Panc1 (cell line): ENCODE measurements at regions not wholly inside any gene's neighbourhood (a gene's known extent, or its start where the extent isn't known, plus 50 kb on each side); places are given as distances from the start of the nearest gene placed in this dataset.

ENCODE experiments used
- ATAC-seq: fragments of 200-7000 bp; cut with Tn5 transposase; 2 replicates; pipeline ENCODE4 v1.9.1; 2020; ENCODE audit warnings: mild to moderate bottlenecking, moderate library complexity
- BruUV-seq: library from RNA; stranded (reverse); fragments of 400-500 nt; replicated peaks from 2 replicates; lab custom pipeline; 2021; lab: Mats Ljungman, UMichigan
- CTCF ChIA-PET: fragments of 300-600 bp; sonication (Branson Sonifier 250); formaldehyde crosslinking; loops from one replicate; lab custom pipeline; 2022; ENCODE audit warnings: antibody characterized with exemption; lab: Charles Lee
- POLR2A ChIA-PET: fragments of 300-600 bp; sonication (Branson Sonifier 250); formaldehyde crosslinking; loops from one replicate; lab custom pipeline; 2022; ENCODE audit warnings: antibody characterized with exemption; lab: Charles Lee
- DNase-seq: peaks from one replicate; pipeline ENCODE4 v3.0.0-alpha.2; 2010; ENCODE audit warnings: low read depth, low spot score
- H3K27ac ChIP-seq: 2 replicates; pipeline ENCODE4 v1.5.1; 2011; ENCODE audit warnings: mild to moderate bottlenecking, low read length, inconsistent platforms
- H3K27me3 ChIP-seq: fragments of 200-500 bp; sonication (Bioruptor generic); 2 replicates; pipeline ENCODE4 v1.6.0; 2014; ENCODE audit warnings: low read length, inconsistent platforms; ENCODE audit not compliant: control insufficient read depth, insufficient read depth
- H3K36me3 ChIP-seq: fragments of 200-500 bp; sonication (Bioruptor generic); 2 replicates; pipeline ENCODE4 v1.5.1; 2014; ENCODE audit warnings: inconsistent platforms, mild to moderate bottlenecking, low read length, moderate library complexity; ENCODE audit not compliant: control insufficient read depth, insufficient read depth
- H3K4me1 ChIP-seq: 2 replicates; pipeline ENCODE4 v1.5.1; 2011; ENCODE audit warnings: inconsistent platforms, mild to moderate bottlenecking, low read length, moderate library complexity; ENCODE audit not compliant: control insufficient read depth, insufficient read depth
- H3K4me3 ChIP-seq, 2 experiments: 2 replicates each; pipeline ENCODE4 v1.5.1; 2011 to 2012; ENCODE audit warnings: low read depth in 2 of 2, low read length in 2 of 2, mild to moderate bottlenecking in 2 of 2, inconsistent platforms in 1 of 2, moderate library complexity in 1 of 2
- H3K9me3 ChIP-seq: fragments of 200-500 bp; sonication (Bioruptor generic); 2 replicates; pipeline ENCODE4 v1.5.1; 2014; ENCODE audit warnings: low read depth, mild to moderate bottlenecking, inconsistent platforms, low read length, moderate library complexity; ENCODE audit not compliant: control insufficient read depth, insufficient read depth
- CTCF ChIP-seq: fragments of 450-650 bp; IDR thresholded peaks from 2 replicates; pipeline ENCODE4 v1.5.1; 2017; ENCODE audit warnings: mild to moderate bottlenecking
- POLR2AphosphoS5 ChIP-seq: IDR thresholded peaks from 2 replicates; pipeline ENCODE4 v1.6.1; 2012; ENCODE audit warnings: mild to moderate bottlenecking, low read depth, low read length, moderate library complexity
- REST ChIP-seq, 2 experiments: IDR thresholded peaks; 2 replicates each; pipeline ENCODE4 v1.6.1; 2011 to 2012; ENCODE audit warnings: low read depth in 2 of 2, control low read depth in 1 of 2, low read length in 1 of 2, mild to moderate bottlenecking in 1 of 2, moderate library complexity in 1 of 2; ENCODE audit not compliant: insufficient read depth in 1 of 2
- SIN3A ChIP-seq: IDR thresholded peaks from 2 replicates; pipeline ENCODE4 v1.6.1; 2012; ENCODE audit warnings: low read depth, mild to moderate bottlenecking, low read length, moderate library complexity, borderline replicate concordance; ENCODE audit not compliant: insufficient read depth
- TCF7L2 ChIP-seq: IDR thresholded peaks from 2 replicates; pipeline ENCODE4 v1.6.1; 2011; ENCODE audit warnings: mild to moderate bottlenecking, low read depth, low read length, inconsistent platforms
- in situ Hi-C: cut with HindIII; loops from 2 replicates; pipeline ENCODE4 v1.10.0; 2016; ENCODE audit warnings: low sequenced_read_pairs, low pct_unique_long_range_greater_than_20kb
- intact Hi-C: fragments of 100-400 bp; cut with micrococcal nuclease; formaldehyde crosslinking; loops from one replicate; pipeline ENCODE4 v1.10.0; 2022; ENCODE audit not compliant: unreplicated experiment

GRCh38 chr9:111095441-111095840, 57.2 kb upstream of the LPAR1 start:
- no TSS peak for BruUV-seq
- H3K36me3 ChIP-seq, result no peaks in the 10 kb centered on the region
- DNase-seq, result no peak
- intact Hi-C loops (no loop called here), in situ Hi-C loops (no loop called here)
- H3K9me3 ChIP-seq, result no peaks in the 10 kb centered on the region
- ATAC-seq, result no peak
- POLR2A ChIA-PET, result no interaction called here
- no peaks in the 10 kb centered on the region for H3K27me3 ChIP-seq
- H3K4me3 ChIP-seq, result no peak overlapping the region
- no peaks in the 10 kb centered on the region for H3K4me1 ChIP-seq
- CTCF ChIA-PET, result no interaction called here
- H3K27ac ChIP-seq, result no peak overlapping the region
- TF ChIP-seq CTCF, result no peak
- no peak for TF ChIP-seq TCF7L2
- TF ChIP-seq POLR2AphosphoS5, result no peak
- TF ChIP-seq SIN3A, result no peak

GRCh38 chr9:111094958-111095357, 56.7 kb upstream of the LPAR1 start:
- Histone ChIP-seq H3K27me3 (no peaks in the 10 kb centered on the region), H3K4me3 (no peak overlapping the region), H3K9me3 (no peaks in the 10 kb centered on the region), H3K36me3 (no peaks in the 10 kb centered on the region), H3K27ac (no peak overlapping the region), H3K4me1 (no peaks in the 10 kb centered on the region)
- BruUV-seq, result no TSS peak
- no peak for ATAC-seq
- intact Hi-C loops, result no loop called here
- DNase-seq, result no peak
- TF ChIP-seq CTCF (no peak), POLR2AphosphoS5 (no peak), REST (IDR thresholded peaks at IDR 0.05; ENCODE audit: insufficient read depth in 1 of 2, low read depth in 2 of 2, low read length in 1 of 2) (no peak), SIN3A (no peak), TCF7L2 (no peak)
- in situ Hi-C loops, result no loop called here
- CTCF ChIA-PET, result no interaction called here
- POLR2A ChIA-PET, result no interaction called here
